Mammary epithelial cell (primary cell): ENCODE measurements at regions not wholly inside any gene's neighbourhood (a gene's known extent, or its start where the extent isn't known, plus 50 kb on each side); places are given as distances from the start of the nearest gene placed in this dataset.

Experiments used
- CTCF ChIP-seq, 2 donors: IDR thresholded peaks in 1 of 2; conservative IDR thresholded peaks in 1 of 2; 2 replicates each; pipeline ENCODE4 v1.5.1; 2011 to 2012; ENCODE audit warnings: inconsistent platforms in 2 of 2, low read length in 2 of 2, mild to moderate bottlenecking in 2 of 2, control low read depth in 1 of 2, low read depth in 1 of 2; ENCODE audit not compliant: insufficient read depth in 1 of 2; ENCODE audit errors: extremely low read depth in 1 of 2
- EZH2 ChIP-seq: IDR thresholded peaks from 2 replicates; pipeline ENCODE4 v1.6.1; 2012; ENCODE audit warnings: low read length, inconsistent platforms, borderline replicate concordance

GRCh38 chr12:113723631-113724030, 242.5 kb downstream of the RBM19 start:
- TF ChIP-seq CTCF (conservative IDR thresholded peaks at IDR 0.05 in 1 of 2, IDR thresholded peaks at IDR 0.05 in 1 of 2; ENCODE audit: extremely low read depth in 1 of 2, insufficient read depth in 1 of 2, low read depth in 1 of 2, low read length in 2 of 2) (no peak), EZH2 (no peak)
